ENCODE measurements at regions not wholly inside any gene's neighbourhood (a gene's known extent, or its start where the extent isn't known, plus 50 kb on each side); places are given as distances from the start of the nearest gene placed in this dataset.
"Not testable (repeated sequence)": the region's sequence is repeated elsewhere in the genome, so short reads cannot be mapped to it uniquely, and the experiment has no call there.

- no peak for DNase-seq (ENCODE audit: low spot score)
These were observed 60.3 kb upstream of the ZNF81 start for GRCh38 chrX:47776292-47777006.

GRCh38 chrX:47772764-47773163 lies 63.9 kb upstream of the ZNF81 start:
- DNase-seq (ENCODE audit: low spot score): no peak

GRCh38 chrX:47771473-47771872 lies 65.2 kb upstream of the ZNF81 start:
- DNase-seq (ENCODE audit: low spot score): no peak

GRCh38 chrX:47762826-47763225 lies 73.9 kb upstream of the ZNF81 start:
- not testable (repeated sequence) for DNase-seq (ENCODE audit: low spot score)

- no peak for DNase-seq (ENCODE audit: low spot score)
These were observed 84.0 kb upstream of the ZNF81 start for GRCh38 chrX:47752685-47753084.

GRCh38 chrX:47751670-47752069 lies 85.0 kb upstream of the ZNF81 start:
- peak; percentile 6 for DNase-seq (ENCODE audit: low spot score)

GRCh38 chrX:47749185-47749967 lies 87.3 kb upstream of the ZNF81 start:
- no peak for DNase-seq (ENCODE audit: low spot score)

- DNase-seq (ENCODE audit: low spot score): no peak
These were observed 88.1 kb upstream of the ZNF81 start for GRCh38 chrX:47748576-47748975.

- no peak for DNase-seq (ENCODE audit: low spot score)
These were observed 87.5 kb upstream of the UXT start for GRCh38 chrX:47746446-47746845.

GRCh38 chrX:47745416-47745815 lies 86.4 kb upstream of the UXT start:
- DNase-seq (ENCODE audit: low spot score): no peak

GRCh38 chrX:47743504-47743903 lies 84.5 kb upstream of the UXT start:
- DNase-seq (ENCODE audit: low spot score): no peak

- not testable (repeated sequence) for DNase-seq (ENCODE audit: low spot score)
These were observed 79.9 kb upstream of the UXT start for GRCh38 chrX:47738870-47739269.

- DNase-seq (ENCODE audit: low spot score): peak; percentile 13
These were observed 64.7 kb upstream of the UXT start for GRCh38 chrX:47723689-47724088.

- no peak for DNase-seq (ENCODE audit: low spot score)
These were observed 64.1 kb upstream of the UXT start for GRCh38 chrX:47723083-47723482.

- DNase-seq (ENCODE audit: low spot score): no peak
These were observed 63.3 kb upstream of the UXT start for GRCh38 chrX:47722260-47722659.

- not testable (repeated sequence) for DNase-seq (ENCODE audit: low spot score)
These were observed 56.1 kb upstream of the UXT start for GRCh38 chrX:47715078-47715477.

- DNase-seq (ENCODE audit: low spot score): peak; percentile 3
These were observed 53.7 kb upstream of the UXT start for GRCh38 chrX:47712675-47713074.

GRCh38 chrX:47710252-47710651 lies 51.3 kb upstream of the UXT start:
- no peak for DNase-seq (ENCODE audit: low spot score)
